Breast epithelium (tissue), 4 donors: ENCODE measurements at regions not wholly inside any gene's neighbourhood (a gene's known extent, or its start where the extent isn't known, plus 50 kb on each side); places are given as distances from the start of the nearest gene placed in this dataset.
"Not testable (repeated sequence)": the region's sequence is repeated elsewhere in the genome, so short reads cannot be mapped to it uniquely, and the experiment has no call there.

Source experiments
- DNase-seq, 2 donors: peaks; one replicate each; pipeline ENCODE4 v3.0.0-alpha.2; 2019; ENCODE audit warnings: low spot score in 2 of 2
- H3K27ac ChIP-seq, 2 donors: fragments of 200-600 bp; sonication (generic) in 1 of 2; one replicate each; pipeline ENCODE4 v1.5.1; 2016 to 2019; ENCODE audit warnings: mild to moderate bottlenecking in 1 of 2
- H3K27me3 ChIP-seq, 2 donors: fragments of 200-600 bp; sonication (generic) in 1 of 2; one replicate each; pipeline versions ENCODE4 v1.5.1 to v1.6.0; 2017 to 2019; ENCODE audit warnings: control low read depth in 1 of 2, mild to moderate bottlenecking in 1 of 2
- H3K36me3 ChIP-seq: fragments of 200-600 bp; one replicate; pipeline ENCODE4 v1.5.1; 2019
- H3K4me1 ChIP-seq, 2 donors: fragments of 200-600 bp; sonication (generic); one replicate each; pipeline ENCODE4 v1.5.1; 2016 to 2019; ENCODE audit warnings: control low read depth in 1 of 2
- H3K4me3 ChIP-seq, 3 donors: fragments of 200-600 bp; sonication (generic); 1 replicate in 2 of 3; 2 replicates in 1 of 3; pipeline ENCODE4 v1.5.1; 2016 to 2019; ENCODE audit warnings: mild to moderate bottlenecking in 3 of 3, moderate library complexity in 2 of 3
- H3K9me3 ChIP-seq, 2 donors: fragments of 200-600 bp; sonication (generic) in 1 of 2; one replicate each; pipeline ENCODE4 v1.5.1; 2016 to 2019; ENCODE audit warnings: control low read depth in 1 of 2
- POLR2A ChIP-seq: fragments of 450-650 bp; IDR thresholded peaks from one replicate; pipeline ENCODE4 v1.6.1; 2016; ENCODE audit warnings: antibody characterized with exemption, mild to moderate bottlenecking, moderate library complexity
- POLR2AphosphoS5 ChIP-seq, 3 donors: sonication (generic); formaldehyde crosslinking; IDR thresholded peaks; one replicate each; pipeline ENCODE4 v1.6.1; 2017; ENCODE audit warnings: antibody characterized with exemption in 3 of 3
- intact Hi-C: fragments of 100-400 bp; cut with DNase I; formaldehyde crosslinking; loops from one replicate; pipeline ENCODE4 v1.15.1; 2023; ENCODE audit warnings: low total_unique reads
- TF ChIP-seq, protein P1 (sequence below), 3 donors: fragments of 450-650 bp; IDR thresholded peaks; one replicate each; pipeline ENCODE4 v1.5.1; 2016 to 2017; ENCODE audit warnings: antibody characterized with exemption in 3 of 3, mild to moderate bottlenecking in 3 of 3, moderate library complexity in 3 of 3

- intact Hi-C loops = no loop called here
- Histone ChIP-seq H3K27ac (no peak overlapping the region), H3K9me3 (no peaks in the 10 kb centered on the region), H3K4me1 (no peaks in the 10 kb centered on the region), H3K4me3 (no peak overlapping the region), H3K27me3 (peaks cover 0 to 8% of the 10 kb centered on the region in 2 donors), H3K36me3 (no peaks in the 10 kb centered on the region)
- TF ChIP-seq POLR2A (no peak), POLR2AphosphoS5 (IDR thresholded peaks at IDR 0.05) (no peak)
- TF ChIP-seq, protein P1, sequence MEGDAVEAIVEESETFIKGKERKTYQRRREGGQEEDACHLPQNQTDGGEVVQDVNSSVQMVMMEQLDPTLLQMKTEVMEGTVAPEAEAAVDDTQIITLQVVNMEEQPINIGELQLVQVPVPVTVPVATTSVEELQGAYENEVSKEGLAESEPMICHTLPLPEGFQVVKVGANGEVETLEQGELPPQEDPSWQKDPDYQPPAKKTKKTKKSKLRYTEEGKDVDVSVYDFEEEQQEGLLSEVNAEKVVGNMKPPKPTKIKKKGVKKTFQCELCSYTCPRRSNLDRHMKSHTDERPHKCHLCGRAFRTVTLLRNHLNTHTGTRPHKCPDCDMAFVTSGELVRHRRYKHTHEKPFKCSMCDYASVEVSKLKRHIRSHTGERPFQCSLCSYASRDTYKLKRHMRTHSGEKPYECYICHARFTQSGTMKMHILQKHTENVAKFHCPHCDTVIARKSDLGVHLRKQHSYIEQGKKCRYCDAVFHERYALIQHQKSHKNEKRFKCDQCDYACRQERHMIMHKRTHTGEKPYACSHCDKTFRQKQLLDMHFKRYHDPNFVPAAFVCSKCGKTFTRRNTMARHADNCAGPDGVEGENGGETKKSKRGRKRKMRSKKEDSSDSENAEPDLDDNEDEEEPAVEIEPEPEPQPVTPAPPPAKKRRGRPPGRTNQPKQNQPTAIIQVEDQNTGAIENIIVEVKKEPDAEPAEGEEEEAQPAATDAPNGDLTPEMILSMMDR (IDR thresholded peaks at IDR 0.05) = no peak
- DNase-seq = no peak
Observed at GRCh38 chr11:45374130-45374529, 88.0 kb upstream of the SYT13 start.

GRCh38 chr11:45373506-45374035 is 87.4 kb upstream of the SYT13 start:
- intact Hi-C loops = no loop called here
- Histone ChIP-seq H3K36me3 (no peaks in the 10 kb centered on the region), H3K9me3 (no peaks in the 10 kb centered on the region), H3K4me1 (no peaks in the 10 kb centered on the region), H3K27me3 (peaks cover 0 to 13% of the 10 kb centered on the region in 2 donors), H3K4me3 (no peak overlapping the region), H3K27ac (no peak overlapping the region)
- DNase-seq = no peak
- TF ChIP-seq POLR2AphosphoS5 (IDR thresholded peaks at IDR 0.05) (no peak), POLR2A (no peak)
- TF ChIP-seq, protein P1 (IDR thresholded peaks at IDR 0.05) = no peak

- H3K36me3 ChIP-seq, DNase-seq, H3K4me3 ChIP-seq, H3K27ac ChIP-seq, H3K9me3 ChIP-seq, H3K4me1 ChIP-seq, intact Hi-C loops: not testable (repeated sequence)
- H3K27me3 ChIP-seq = peaks cover 0 to 18% of the 10 kb centered on the region in 2 donors
Observed at GRCh38 chr11:45372414-45372813, 86.3 kb upstream of the SYT13 start.

DNA sequence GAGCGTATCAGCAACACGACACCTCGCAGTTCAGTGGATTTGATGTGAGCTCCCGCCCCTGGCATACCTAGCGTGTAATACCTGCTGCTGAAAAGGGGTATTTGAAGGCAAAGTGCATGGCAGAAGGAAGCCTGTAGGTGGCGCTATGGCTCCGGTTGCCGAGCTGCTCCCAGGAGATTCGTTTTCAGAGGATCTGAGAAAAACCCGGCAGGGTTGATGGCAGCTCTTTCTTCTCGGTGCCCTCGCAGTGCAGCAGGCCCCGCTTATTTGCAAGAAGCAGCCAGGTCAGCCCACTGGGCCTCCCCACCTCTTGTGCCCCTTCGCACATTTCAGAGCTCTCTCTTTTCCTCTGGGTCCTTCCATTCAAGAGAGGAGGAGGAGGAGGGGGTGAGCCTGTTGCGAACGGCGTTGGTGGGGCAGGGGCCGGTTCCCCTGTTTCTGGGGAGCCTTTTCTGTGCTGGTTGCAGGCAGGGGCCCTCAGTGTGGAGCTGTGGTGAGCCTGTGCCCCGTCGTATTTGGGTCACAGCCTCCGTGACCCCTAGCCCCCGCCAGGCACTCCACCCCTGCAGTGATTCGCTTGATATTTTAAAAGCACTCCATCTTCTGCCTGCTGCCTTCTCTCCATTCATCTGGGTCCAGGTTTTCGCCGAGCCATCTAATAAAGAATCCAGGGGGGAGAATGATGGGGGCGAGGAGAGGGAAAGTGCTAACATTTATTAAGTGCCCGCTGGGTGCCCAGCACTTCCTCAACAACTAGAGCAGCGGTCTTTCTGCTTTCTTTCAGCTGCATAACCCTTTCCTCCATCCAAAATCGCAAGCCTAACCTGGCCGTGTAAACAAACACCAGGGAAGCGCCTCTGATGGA is 85.3 kb upstream of the SYT13 start:
- H3K27me3 ChIP-seq = peaks cover 0 to 22% of the 10 kb centered on the region in 2 donors
- no peak overlapping the region for H3K4me3 ChIP-seq
- no peaks in the 10 kb centered on the region for H3K36me3 ChIP-seq
- intact Hi-C loops = no loop called here
- H3K27ac ChIP-seq = no peak overlapping the region
- H3K4me1 ChIP-seq = no peaks in the 10 kb centered on the region
- no peaks in the 10 kb centered on the region for H3K9me3 ChIP-seq
- DNase-seq = peak in 1 of 2 donors; percentile 64
- TF ChIP-seq, protein P1 (IDR thresholded peaks at IDR 0.05) = peak; percentile 21 to 71 (median 52)
- no peak for TF ChIP-seq POLR2AphosphoS5 (IDR thresholded peaks at IDR 0.05)

DNA sequence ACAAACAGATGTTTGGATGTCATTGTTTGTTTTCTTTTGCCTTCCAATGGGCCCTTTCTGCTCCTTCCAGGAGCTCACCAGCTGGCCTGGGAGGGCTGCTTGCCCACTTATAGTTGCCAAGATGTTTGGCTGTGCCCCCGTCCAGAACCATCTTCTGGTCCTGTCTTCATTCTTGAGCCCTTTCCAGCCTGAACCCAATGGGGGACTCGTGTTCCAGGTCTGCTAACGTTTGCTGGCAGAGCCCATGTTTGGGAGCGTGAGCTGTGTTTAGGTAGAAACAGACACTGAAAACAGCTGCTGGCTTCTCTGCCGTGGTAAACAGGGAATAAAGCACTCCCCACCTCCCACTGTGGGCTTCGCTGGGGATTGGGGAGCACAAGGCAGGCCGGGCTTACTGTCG is 83.2 kb upstream of the SYT13 start:
- no peak overlapping the region for H3K27ac ChIP-seq
- no peak overlapping the region for H3K4me3 ChIP-seq
- no peaks in the 10 kb centered on the region for H3K9me3 ChIP-seq
- peaks cover 0 to 22% of the 10 kb centered on the region in 2 donors for H3K27me3 ChIP-seq
- TF ChIP-seq POLR2AphosphoS5 (IDR thresholded peaks at IDR 0.05) = no peak
- TF ChIP-seq POLR2A = no peak
- TF ChIP-seq, protein P1 (IDR thresholded peaks at IDR 0.05) = no peak
- H3K36me3 ChIP-seq = no peaks in the 10 kb centered on the region
- H3K4me1 ChIP-seq = no peaks in the 10 kb centered on the region
- intact Hi-C loops = no loop called here
- no peak for DNase-seq
